OCI-LY1 (cell line): ENCODE measurements at regions not wholly inside any gene's neighbourhood (a gene's known extent, or its start where the extent isn't known, plus 50 kb on each side); places are given as distances from the start of the nearest gene placed in this dataset.

ENCODE experiments used
- H2AFZ ChIP-seq: fragments of 200-600 bp; sonication (generic), shearing (Covaris generic); 2 replicates; pipeline ENCODE4 v1.6.0; 2014; ENCODE audit warnings: antibody characterized with exemption, mild to moderate bottlenecking, low read length
- H3F3A ChIP-seq: fragments of 200-600 bp; sonication (generic), shearing (Covaris generic); 2 replicates; pipeline ENCODE4 v1.6.0; 2014; ENCODE audit warnings: mild to moderate bottlenecking, antibody characterized with exemption, low read length, moderate library complexity; ENCODE audit not compliant: insufficient read depth
- H3K27ac ChIP-seq: fragments of 200-600 bp; sonication (generic); 2 replicates; pipeline ENCODE4 v1.5.1; 2014; ENCODE audit warnings: low read length, mixed run types, mild to moderate bottlenecking, low read depth; ENCODE audit not compliant: poor library complexity, severe bottlenecking
- H3K27me3 ChIP-seq: fragments of 200-600 bp; sonication (generic); 2 replicates; pipeline ENCODE4 v1.6.0; 2014; ENCODE audit warnings: antibody characterized with exemption, mild to moderate bottlenecking, low read length, moderate library complexity; ENCODE audit not compliant: insufficient read depth
- H3K36me3 ChIP-seq: fragments of 200-600 bp; sonication (generic); 2 replicates; pipeline ENCODE4 v1.6.1; 2014; ENCODE audit warnings: mild to moderate bottlenecking, antibody characterized with exemption, low read length, moderate library complexity, mixed read lengths; ENCODE audit not compliant: insufficient read depth
- H3K4me1 ChIP-seq: fragments of 200-600 bp; sonication (generic); 2 replicates; pipeline ENCODE4 v1.5.1; 2014; ENCODE audit warnings: mild to moderate bottlenecking, low read length, moderate library complexity; ENCODE audit not compliant: insufficient read depth, severe bottlenecking
- H3K4me2 ChIP-seq: fragments of 200-600 bp; sonication (generic), shearing (Covaris generic); 2 replicates; pipeline ENCODE4 v1.6.1; 2014; ENCODE audit warnings: low read length
- H3K4me3 ChIP-seq: fragments of 200-600 bp; sonication (generic); 2 replicates; pipeline ENCODE4 v1.5.1; 2014; ENCODE audit warnings: low read length, low read depth, mild to moderate bottlenecking, mixed read lengths; ENCODE audit not compliant: poor library complexity, severe bottlenecking
- H3K79me2 ChIP-seq: fragments of 200-600 bp; shearing (Covaris generic); 2 replicates; pipeline ENCODE4 v1.6.1; 2016; ENCODE audit warnings: mixed run types, low read length, mixed read lengths; ENCODE audit not compliant: insufficient read depth
- H3K9ac ChIP-seq: fragments of 200-600 bp; sonication (generic), shearing (Covaris generic); 2 replicates; pipeline ENCODE4 v1.6.1; 2014; ENCODE audit warnings: mild to moderate bottlenecking, low read length, mixed read lengths
- H3K9me2 ChIP-seq: fragments of 200-600 bp; sonication (generic), shearing (Covaris generic); 2 replicates; pipeline ENCODE4 v1.6.1; 2014; ENCODE audit warnings: low read depth, mild to moderate bottlenecking, low read length, mixed read lengths
- H3K9me3 ChIP-seq: fragments of 200-600 bp; shearing (Covaris generic); 2 replicates; pipeline ENCODE4 v1.6.1; 2014; ENCODE audit warnings: low read length, mixed read lengths
- H4K20me1 ChIP-seq: fragments of 200-600 bp; sonication (generic), shearing (Covaris generic); 2 replicates; pipeline ENCODE4 v1.6.0; 2016; ENCODE audit warnings: mild to moderate bottlenecking, low read length; ENCODE audit not compliant: insufficient read depth
- CTCF ChIP-seq: fragments of 200-600 bp; sonication (generic), shearing (Covaris generic); IDR thresholded peaks from 2 replicates; pipeline ENCODE4 v1.5.1; 2017; ENCODE audit warnings: mild to moderate bottlenecking, antibody characterized with exemption, low read length, moderate library complexity, mixed read lengths
- EZH2 ChIP-seq: fragments of 200-600 bp; sonication (generic), shearing (Covaris generic); IDR thresholded peaks from 2 replicates; pipeline ENCODE4 v1.8.0; 2017; ENCODE audit warnings: borderline replicate concordance, mixed run types, mild to moderate bottlenecking, antibody characterized with exemption, low read length, moderate library complexity, mixed read lengths

- H3K36me3 ChIP-seq: no peaks in the 10 kb centered on the region
- H4K20me1 ChIP-seq: no peaks in the 10 kb centered on the region
- no peak overlapping the region for H3K27ac ChIP-seq
- H3K27me3 ChIP-seq: no peaks in the 10 kb centered on the region
- H3K9me3 ChIP-seq: no peaks in the 10 kb centered on the region
- no peak overlapping the region for H3K4me2 ChIP-seq
- no peak overlapping the region for H3K9ac ChIP-seq
- H3F3A ChIP-seq: no peaks in the 10 kb centered on the region
- no peak for TF ChIP-seq EZH2
- TF ChIP-seq CTCF: no peak
- H3K4me1 ChIP-seq: no peaks in the 10 kb centered on the region
- no peaks in the 10 kb centered on the region for H3K9me2 ChIP-seq
- no peaks in the 10 kb centered on the region for H3K79me2 ChIP-seq
- no peak overlapping the region for H3K4me3 ChIP-seq
- H2AFZ ChIP-seq: no peak overlapping the region
Observed at GRCh38 chr16:60170196-60170595, 1436.1 kb upstream of the GOT2 start.

GRCh38 chr16:60166111-60166510 is 1432.0 kb upstream of the GOT2 start:
- H3K27ac ChIP-seq: no peak overlapping the region
- no peaks in the 10 kb centered on the region for H4K20me1 ChIP-seq
- no peak overlapping the region for H3K4me2 ChIP-seq
- no peaks in the 10 kb centered on the region for H3K4me1 ChIP-seq
- H3F3A ChIP-seq: no peaks in the 10 kb centered on the region
- no peaks in the 10 kb centered on the region for H3K79me2 ChIP-seq
- H3K9ac ChIP-seq: no peak overlapping the region
- H3K27me3 ChIP-seq: no peaks in the 10 kb centered on the region
- no peaks in the 10 kb centered on the region for H3K9me2 ChIP-seq
- TF ChIP-seq CTCF: no peak
- no peak for TF ChIP-seq EZH2
- no peaks in the 10 kb centered on the region for H3K36me3 ChIP-seq
- no peak overlapping the region for H3K4me3 ChIP-seq
- no peaks in the 10 kb centered on the region for H3K9me3 ChIP-seq
- H2AFZ ChIP-seq: no peak overlapping the region

- Histone ChIP-seq H3K4me1 (no peaks in the 10 kb centered on the region), H3K27ac (no peak overlapping the region), H3K79me2 (no peaks in the 10 kb centered on the region), H3F3A (no peaks in the 10 kb centered on the region), H3K9me2 (no peaks in the 10 kb centered on the region), H2AFZ (no peak overlapping the region), H4K20me1 (no peaks in the 10 kb centered on the region), H3K4me3 (no peak overlapping the region), H3K9me3 (no peaks in the 10 kb centered on the region), H3K36me3 (no peaks in the 10 kb centered on the region), H3K9ac (no peak overlapping the region), H3K27me3 (no peaks in the 10 kb centered on the region), H3K4me2 (no peak overlapping the region)
- TF ChIP-seq EZH2 (no peak), CTCF (no peak)
Observed at GRCh38 chr16:60151987-60152386, 1417.9 kb upstream of the GOT2 start.
